ENCODE measurements at regions not wholly inside any gene's neighbourhood (a gene's known extent, or its start where the extent isn't known, plus 50 kb on each side); places are given as distances from the start of the nearest gene placed in this dataset.

- no peak overlapping the region for H3K27ac ChIP-seq (ENCODE audit: low read length)
- no peak for TF ChIP-seq EZH2phosphoT487 (IDR thresholded peaks at IDR 0.05; ENCODE audit: low read length)
- no peak for TF ChIP-seq CTCF (IDR thresholded peaks at IDR 0.05; ENCODE audit: low read length)
- no peak for TF ChIP-seq EZH2 (optimal IDR thresholded peaks at IDR 0.05; ENCODE audit: low read depth, low read length)
- no peak overlapping the region for H3K9ac ChIP-seq (ENCODE audit: low read length)
- H3K79me2 ChIP-seq (ENCODE audit: low read length), result no peaks in the 10 kb centered on the region
- no peaks in the 10 kb centered on the region for H3K9me3 ChIP-seq (replicated peaks; ENCODE audit: insufficient read depth, low read length)
- H3K9me2 ChIP-seq (replicated peaks; ENCODE audit: insufficient read depth, low read length), result no peaks in the 10 kb centered on the region
- H4K20me1 ChIP-seq (ENCODE audit: insufficient read depth, low read length), result no peaks in the 10 kb centered on the region
- H3K4me3 ChIP-seq (ENCODE audit: low read length), result no peak overlapping the region
- H3K36me3 ChIP-seq (replicated peaks; ENCODE audit: insufficient read depth, low read length), result no peaks in the 10 kb centered on the region
- H3K4me1 ChIP-seq (ENCODE audit: low read length), result no peaks in the 10 kb centered on the region
- no peak overlapping the region for H2AFZ ChIP-seq (ENCODE audit: low read length)
- no peak for DNase-seq
- H3K4me2 ChIP-seq (ENCODE audit: low read depth, low read length), result no peak overlapping the region
- no peaks in the 10 kb centered on the region for H3F3A ChIP-seq (ENCODE audit: insufficient read depth, low read length)
- H3K27me3 ChIP-seq (replicated peaks; ENCODE audit: insufficient read depth, low read length), result no peaks in the 10 kb centered on the region
Measured at GRCh38 chr12:65611396-65611795, 212.9 kb upstream of the HMGA2 start.

GRCh38 chr12:65612440-65612839 is 211.8 kb upstream of the HMGA2 start:
- H3K9ac ChIP-seq (ENCODE audit: low read length), result no peak overlapping the region
- H3K4me2 ChIP-seq (ENCODE audit: low read depth, low read length), result no peak overlapping the region
- no peaks in the 10 kb centered on the region for H4K20me1 ChIP-seq (ENCODE audit: insufficient read depth, low read length)
- no peaks in the 10 kb centered on the region for H3K79me2 ChIP-seq (ENCODE audit: low read length)
- H3K36me3 ChIP-seq (replicated peaks; ENCODE audit: insufficient read depth, low read length), result no peaks in the 10 kb centered on the region
- no peaks in the 10 kb centered on the region for H3K9me3 ChIP-seq (replicated peaks; ENCODE audit: insufficient read depth, low read length)
- no peak for DNase-seq
- H3K27ac ChIP-seq (ENCODE audit: low read length), result no peak overlapping the region
- no peak for TF ChIP-seq CTCF (IDR thresholded peaks at IDR 0.05; ENCODE audit: low read length)
- TF ChIP-seq EZH2 (optimal IDR thresholded peaks at IDR 0.05; ENCODE audit: low read depth, low read length), result no peak
- H3K4me1 ChIP-seq (ENCODE audit: low read length), result no peaks in the 10 kb centered on the region
- H3K27me3 ChIP-seq (replicated peaks; ENCODE audit: insufficient read depth, low read length), result no peaks in the 10 kb centered on the region
- no peak overlapping the region for H2AFZ ChIP-seq (ENCODE audit: low read length)
- no peaks in the 10 kb centered on the region for H3F3A ChIP-seq (ENCODE audit: insufficient read depth, low read length)
- no peaks in the 10 kb centered on the region for H3K9me2 ChIP-seq (replicated peaks; ENCODE audit: insufficient read depth, low read length)
- no peak overlapping the region for H3K4me3 ChIP-seq (ENCODE audit: low read length)

- DNase-seq, result no peak
- H3K9me3 ChIP-seq (replicated peaks; ENCODE audit: insufficient read depth, low read length), result no peaks in the 10 kb centered on the region
- no peaks in the 10 kb centered on the region for H3K9me2 ChIP-seq (replicated peaks; ENCODE audit: insufficient read depth, low read length)
- H3K4me2 ChIP-seq (ENCODE audit: low read depth, low read length), result no peak overlapping the region
- no peak overlapping the region for H2AFZ ChIP-seq (ENCODE audit: low read length)
- no peak overlapping the region for H3K27ac ChIP-seq (ENCODE audit: low read length)
- H3K4me3 ChIP-seq (ENCODE audit: low read length), result no peak overlapping the region
- TF ChIP-seq EZH2phosphoT487 (IDR thresholded peaks at IDR 0.05; ENCODE audit: low read length), result no peak
- no peak for TF ChIP-seq CTCF (IDR thresholded peaks at IDR 0.05; ENCODE audit: low read length)
- TF ChIP-seq EZH2 (optimal IDR thresholded peaks at IDR 0.05; ENCODE audit: low read depth, low read length), result no peak
- no peak overlapping the region for H3K9ac ChIP-seq (ENCODE audit: low read length)
- H3F3A ChIP-seq (ENCODE audit: insufficient read depth, low read length), result no peaks in the 10 kb centered on the region
- H4K20me1 ChIP-seq (ENCODE audit: insufficient read depth, low read length), result no peaks in the 10 kb centered on the region
- H3K79me2 ChIP-seq (ENCODE audit: low read length), result no peaks in the 10 kb centered on the region
- no peaks in the 10 kb centered on the region for H3K4me1 ChIP-seq (ENCODE audit: low read length)
- H3K27me3 ChIP-seq (replicated peaks; ENCODE audit: insufficient read depth, low read length), result no peaks in the 10 kb centered on the region
- no peaks in the 10 kb centered on the region for H3K36me3 ChIP-seq (replicated peaks; ENCODE audit: insufficient read depth, low read length)
Measured at GRCh38 chr12:65613692-65614091, 210.6 kb upstream of the HMGA2 start.

Measured in MM.1S (cell line).